NCI-H345 treated with DMSO at 0.1 percent for 48 hours (cell line): ENCODE measurements at regions not wholly inside any gene's neighbourhood (a gene's known extent, or its start where the extent isn't known, plus 50 kb on each side); places are given as distances from the start of the nearest gene placed in this dataset.
"Not testable (repeated sequence)": the region's sequence is repeated elsewhere in the genome, so short reads cannot be mapped to it uniquely, and the experiment has no call there.

ENCODE experiments used
- DNase-seq: peaks from one replicate; lab custom pipeline; 2025; ENCODE audit not compliant: unreplicated experiment; lab: John Stamatoyannopoulos, UW

GRCh38 chr12:47412601-47413236, 293.1 kb downstream of the RPAP3 start:
- no peak for DNase-seq

DNA sequence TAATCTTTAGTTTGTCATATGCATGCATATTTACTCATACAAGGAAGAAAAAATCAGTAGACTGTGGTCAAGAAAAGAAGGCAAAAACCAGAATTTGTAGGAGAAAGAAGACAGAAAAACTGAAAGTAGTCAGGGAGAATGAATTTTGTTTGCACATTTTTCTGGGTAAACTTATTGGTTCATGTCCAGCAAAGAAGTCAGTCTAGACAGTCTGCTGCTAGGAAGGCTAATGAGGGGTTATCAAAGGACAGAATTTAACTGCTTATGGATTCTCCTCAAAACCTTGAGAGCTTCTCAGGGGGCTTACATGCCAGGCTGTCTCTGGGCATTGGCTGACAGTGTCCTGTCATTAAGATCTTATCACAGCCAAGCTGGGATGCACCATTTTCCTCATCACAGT, 293.9 kb downstream of the RPAP3 start:
- no peak for DNase-seq

DNA sequence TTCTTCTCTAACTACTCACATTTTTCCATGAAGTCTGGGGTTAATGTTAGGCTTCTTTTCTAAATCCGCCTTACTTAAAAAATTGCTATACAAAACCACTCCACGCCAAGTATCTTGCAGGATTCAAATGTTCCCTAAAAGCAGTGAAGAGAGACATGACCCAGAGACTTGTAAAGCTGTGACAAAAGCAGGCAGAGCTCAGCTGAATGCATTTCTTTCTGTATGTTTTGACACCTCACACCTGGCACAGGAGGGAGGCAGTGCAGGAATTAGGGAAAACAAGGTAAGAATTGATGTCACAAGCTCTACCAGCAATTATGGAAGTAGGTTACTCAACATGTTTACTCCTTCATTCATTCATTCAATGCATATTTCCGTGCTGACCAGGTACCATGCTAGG, 295.0 kb downstream of the RPAP3 start:
- no peak for DNase-seq

- DNase-seq, result no peak
These were observed 295.4 kb downstream of the RPAP3 start for GRCh38 chr12:47410383-47410782.

- DNase-seq, result no peak
These were observed 296.4 kb downstream of the RPAP3 start for GRCh38 chr12:47409310-47409987.

DNA sequence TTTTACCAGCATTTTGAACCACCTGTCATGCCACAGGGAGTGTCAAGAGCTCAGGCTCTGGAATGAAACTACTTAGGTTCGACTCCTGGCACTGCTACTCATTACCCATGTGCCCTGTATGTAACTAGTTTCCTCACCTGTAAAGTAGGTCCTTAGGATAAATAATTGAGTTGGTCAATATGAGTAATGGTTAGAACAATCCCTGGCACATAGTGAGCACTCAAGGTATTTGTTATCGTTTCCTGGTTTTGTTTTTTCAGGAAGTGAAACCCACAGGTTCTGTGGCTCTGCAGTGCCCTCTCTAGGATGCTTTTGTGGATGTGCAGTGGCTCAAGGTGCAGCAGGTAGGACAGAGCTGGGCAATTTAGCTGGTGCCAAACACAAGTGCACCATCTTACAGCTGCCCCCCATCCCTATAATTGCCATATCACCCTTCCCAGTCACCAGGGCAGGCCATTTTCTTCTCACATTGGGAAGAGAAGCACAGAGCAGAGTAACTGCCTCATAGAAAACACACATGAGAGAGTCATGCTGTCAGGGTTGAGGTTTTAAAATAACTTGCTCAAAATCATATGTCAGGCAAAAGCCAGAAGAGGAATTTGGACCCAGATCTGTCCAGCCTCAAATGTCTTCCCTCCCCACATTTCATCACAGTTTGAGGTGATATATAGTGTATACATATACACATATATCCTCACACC, 297.5 kb downstream of the RPAP3 start:
- no peak for DNase-seq

DNA sequence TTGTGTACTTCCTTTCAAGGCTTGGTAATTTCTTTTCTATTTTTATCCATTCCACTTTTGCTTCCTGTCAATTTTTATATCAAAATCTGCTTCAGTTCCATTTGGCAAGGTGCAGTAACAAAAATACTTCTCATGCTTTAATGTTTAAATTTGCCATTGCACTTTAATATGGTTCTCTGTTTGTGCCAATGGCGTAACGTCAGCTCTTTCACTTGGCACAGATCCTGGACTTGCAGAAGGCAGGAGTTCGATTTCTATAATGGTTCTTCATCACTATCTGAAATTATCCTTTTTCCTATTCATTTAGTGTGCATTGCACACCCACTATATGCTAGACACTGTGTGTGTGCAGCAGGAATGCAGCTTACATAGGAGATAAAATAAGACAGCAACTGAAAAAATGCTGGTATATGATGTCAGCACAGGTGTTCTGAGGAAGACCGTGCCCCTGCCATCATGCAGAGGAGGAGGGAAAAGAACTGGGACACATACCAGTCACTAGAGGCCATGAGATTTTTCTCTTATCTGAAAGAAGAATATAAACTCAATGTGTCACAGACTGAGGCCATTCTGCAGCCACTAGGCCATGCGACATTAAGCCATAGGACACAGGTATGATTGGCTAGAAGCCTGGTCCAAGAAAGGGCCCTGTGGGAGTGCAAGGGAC, 298.2 kb downstream of the RPAP3 start:
- DNase-seq, result no peak

DNA sequence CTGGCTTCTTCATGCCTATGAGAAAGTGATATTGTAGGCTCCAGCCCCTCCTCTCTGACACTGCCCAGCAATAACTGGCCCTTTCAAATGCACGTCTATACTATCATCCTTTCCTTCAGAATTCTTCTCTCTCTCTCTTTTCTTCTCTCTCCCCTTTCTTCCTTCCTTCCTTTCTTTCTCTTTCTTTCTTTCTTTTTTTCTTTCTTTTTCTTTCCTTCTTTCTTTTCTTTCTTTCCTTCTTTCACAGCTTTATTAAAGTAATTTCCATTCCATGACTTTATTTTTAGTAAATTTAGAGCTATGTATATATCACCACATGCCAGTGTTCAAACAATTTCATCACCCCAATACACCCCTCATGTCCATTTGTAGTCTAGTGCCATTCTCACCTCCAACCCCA, 302.1 kb downstream of the RPAP3 start:
- DNase-seq, result no peak

DNA sequence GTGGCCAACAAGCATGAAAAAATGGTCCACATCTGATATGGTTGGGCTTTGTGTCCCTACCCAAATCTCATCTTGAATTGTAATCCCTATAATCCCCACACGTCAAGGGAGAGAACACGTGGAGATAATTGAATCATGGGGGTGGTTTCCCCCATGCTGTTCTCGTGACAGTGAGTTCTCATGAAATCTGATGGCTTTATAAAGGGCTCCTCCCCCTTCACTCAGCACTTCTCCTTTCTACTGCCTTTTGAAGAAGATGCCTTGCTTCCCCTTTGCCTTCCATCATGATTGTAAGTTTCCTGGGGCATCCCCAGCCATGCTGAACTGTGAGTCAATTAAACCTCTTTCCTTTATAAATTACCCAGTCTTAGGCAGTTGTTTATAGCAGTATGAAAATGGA, 304.6 kb downstream of the RPAP3 start:
- DNase-seq, result not testable (repeated sequence)

DNA sequence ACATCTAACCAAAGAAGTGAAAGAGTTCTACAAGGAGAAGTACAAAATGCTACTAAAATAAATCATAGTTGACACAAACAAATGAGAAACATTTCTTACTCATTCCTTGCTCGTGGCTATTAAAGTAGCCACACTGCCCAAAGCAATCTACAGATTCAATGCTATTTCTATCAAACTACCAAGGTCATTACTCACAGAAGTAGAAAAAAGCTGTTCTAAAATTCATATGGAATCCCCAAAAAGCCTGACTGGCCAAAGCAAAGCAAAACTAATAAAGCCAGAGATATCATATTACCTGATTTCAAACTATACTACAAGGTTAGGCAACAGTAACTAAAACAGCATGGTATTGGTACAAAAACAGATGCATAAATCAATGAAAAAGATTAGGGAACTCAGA, 305.6 kb downstream of the RPAP3 start:
- no peak for DNase-seq

DNA sequence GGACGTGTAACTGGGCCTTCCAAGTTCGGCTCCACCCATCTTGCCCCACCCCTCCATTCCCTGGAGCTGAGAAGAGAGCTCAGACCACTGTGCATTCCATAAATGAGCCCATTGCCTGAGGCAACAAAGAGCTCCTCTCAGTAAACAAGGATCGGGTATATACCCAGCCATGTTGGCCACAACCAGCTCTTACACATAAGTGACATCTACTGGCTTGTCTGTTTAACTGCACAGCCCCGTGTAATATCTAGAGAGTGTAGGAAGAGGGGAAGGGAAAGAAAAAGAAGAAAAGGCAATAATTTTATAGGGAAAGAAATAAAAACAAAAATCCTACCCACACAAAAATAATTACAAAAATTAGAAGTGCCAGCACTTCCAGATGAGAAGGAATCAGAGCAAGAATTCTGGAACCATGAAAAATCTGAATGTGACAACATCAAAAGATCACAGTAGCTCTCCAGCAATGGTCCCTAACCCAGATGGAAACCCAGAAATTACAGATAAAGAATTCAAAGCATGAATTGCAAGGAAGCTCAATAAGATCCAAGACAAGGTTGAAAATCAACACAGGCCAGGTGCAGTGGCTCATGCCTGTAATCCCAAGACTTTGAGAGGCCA, 308.1 kb downstream of the RPAP3 start:
- no peak for DNase-seq

- no peak for DNase-seq
These were observed 308.7 kb downstream of the RPAP3 start for GRCh38 chr12:47396902-47397663.

DNA sequence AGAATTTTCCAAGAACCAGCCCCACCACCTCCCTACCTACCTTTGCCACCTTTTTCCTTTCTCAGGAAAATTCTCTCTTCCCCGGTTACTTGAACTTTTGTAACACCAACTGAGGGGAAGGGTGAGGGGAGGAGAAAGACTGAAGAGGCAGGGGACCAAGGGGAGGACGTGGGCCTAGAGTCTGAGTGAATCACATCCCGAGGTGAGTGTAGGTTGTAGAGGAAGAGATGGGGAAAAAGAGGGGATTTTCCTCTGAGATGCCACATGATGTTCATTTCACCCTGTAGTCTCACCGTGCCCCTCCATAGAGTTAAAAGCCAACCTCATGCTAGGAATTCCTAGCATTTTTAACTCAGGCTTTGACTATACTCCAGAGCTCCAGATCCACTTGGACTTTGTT, 311.8 kb downstream of the RPAP3 start:
- no peak for DNase-seq

- DNase-seq, result no peak
These were observed 312.4 kb downstream of the RPAP3 start for GRCh38 chr12:47393403-47393790.

- no peak for DNase-seq
These were observed 311.8 kb upstream of the AMIGO2 start for GRCh38 chr12:47391566-47391965.

GRCh38 chr12:47388712-47389111, 309.0 kb upstream of the AMIGO2 start:
- DNase-seq, result no peak

DNA sequence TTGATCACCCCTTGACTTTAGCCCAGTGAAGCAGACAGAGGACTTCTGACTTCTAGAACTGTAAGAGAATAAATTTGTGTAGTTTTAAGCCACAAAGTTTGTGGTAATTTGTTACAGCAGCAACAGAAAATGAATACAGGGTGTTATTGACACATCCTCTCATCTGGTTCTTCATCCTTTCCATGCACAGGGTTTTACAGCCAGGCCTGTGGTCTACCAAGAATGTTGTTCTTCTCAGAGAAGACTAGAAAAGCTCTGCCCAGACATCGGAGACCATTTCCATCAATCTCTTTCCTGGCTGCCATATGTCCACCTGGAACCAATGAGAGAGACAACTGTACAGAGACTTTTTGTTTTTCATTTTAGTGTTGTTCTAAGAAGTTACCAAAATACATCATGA, 308.2 kb upstream of the AMIGO2 start:
- DNase-seq, result no peak

GRCh38 chr12:47385653-47386052, 305.9 kb upstream of the AMIGO2 start:
- no peak for DNase-seq

- no peak for DNase-seq
These were observed 304.2 kb upstream of the AMIGO2 start for GRCh38 chr12:47383942-47384341.

DNA sequence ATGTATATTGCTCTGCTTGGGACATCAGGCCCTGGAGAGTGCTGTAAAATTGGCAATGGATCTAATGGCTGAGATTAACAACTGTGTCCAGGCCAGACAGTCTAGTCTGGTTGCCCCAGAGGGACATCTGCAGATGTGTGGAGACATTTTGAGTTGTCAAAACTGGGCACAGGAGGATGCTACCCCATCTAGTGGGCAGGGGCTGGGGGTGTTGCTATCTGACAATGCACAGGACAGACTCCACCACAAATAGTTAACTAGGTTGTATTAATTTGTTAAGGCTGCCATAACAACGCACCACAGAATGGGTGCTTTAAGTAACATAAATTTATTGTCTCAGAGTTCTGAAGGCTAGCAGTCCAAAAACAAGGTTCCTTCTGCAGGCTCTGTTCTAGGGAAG, 302.5 kb upstream of the AMIGO2 start:
- DNase-seq, result no peak

DNA sequence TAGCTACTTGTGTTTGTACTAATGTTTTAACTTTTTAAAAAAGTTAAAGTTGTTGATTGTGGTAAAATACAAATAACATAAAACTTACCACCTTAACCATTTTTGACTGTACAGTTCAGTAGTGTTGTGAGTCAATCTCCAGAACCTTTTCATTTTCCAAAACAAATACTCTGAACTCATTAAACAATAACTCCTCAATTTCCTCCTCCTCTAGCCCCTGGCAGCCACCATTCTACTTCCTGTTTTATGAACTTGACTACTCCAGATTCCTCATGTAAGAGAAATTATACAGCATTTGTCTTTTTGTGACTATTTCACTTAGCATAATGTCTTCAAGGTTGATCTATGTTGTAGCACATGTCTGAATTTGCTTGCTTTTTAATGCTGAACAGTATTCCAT, 299.1 kb upstream of the AMIGO2 start:
- DNase-seq, result no peak
